Activated naive CD4-positive, alpha-beta T cell treated with anti-CD3 and anti-CD28 coated beads, Interleukin-2, amount 50 U/mL, for 72 hours (primary cell): ENCODE measurements at regions not wholly inside any gene's neighbourhood (a gene's known extent, or its start where the extent isn't known, plus 50 kb on each side); places are given as distances from the start of the nearest gene placed in this dataset.
"Not testable (repeated sequence)": the region's sequence is repeated elsewhere in the genome, so short reads cannot be mapped to it uniquely, and the experiment has no call there.

Source experiments
- ATAC-seq, 2 donors: fragments of 150-1000 bp; cut with Tn5 transposase; 2 replicates each; pipeline ENCODE4 v1.10.0; 2021; ENCODE audit warnings: mild to moderate bottlenecking in 2 of 2, moderate library complexity in 2 of 2
- DNase-seq, 2 donors: peaks; one replicate each; pipeline ENCODE4 v3.0.0; 2021 to 2022; ENCODE audit warnings: low spot score in 2 of 2
- H3K27ac Mint-ChIP-seq, 2 donors: one replicate each; pipeline ENCODE4 v1.8.0; 2022; ENCODE audit warnings: mild to moderate bottlenecking in 2 of 2, mixed read lengths in 2 of 2
- H3K36me3 Mint-ChIP-seq, 2 donors: one replicate each; pipeline ENCODE4 v1.8.0; 2022; ENCODE audit warnings: mixed read lengths in 2 of 2
- H3K9me3 Mint-ChIP-seq, 2 donors: one replicate each; pipeline ENCODE4 v1.8.0; 2022; ENCODE audit warnings: mixed read lengths in 2 of 2

DNA sequence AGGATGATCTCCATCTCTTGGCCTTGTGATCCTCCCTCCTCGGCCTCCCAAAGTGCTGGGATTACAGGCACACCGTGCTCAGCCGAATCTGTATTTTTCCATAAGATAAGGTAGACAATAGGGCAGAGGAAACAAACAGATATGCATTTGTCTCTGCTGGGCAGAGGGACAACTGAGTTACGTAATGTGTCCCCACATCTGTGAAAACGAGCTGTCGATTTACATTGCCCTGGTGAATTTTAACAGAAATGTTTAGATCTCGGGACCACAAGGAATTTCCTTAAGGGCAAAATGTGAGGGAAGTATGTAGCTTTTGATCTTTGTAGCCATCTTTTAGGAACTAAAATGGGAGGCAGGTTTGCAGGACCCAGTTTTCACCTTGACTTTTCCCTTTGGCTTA is 189.7 kb downstream of the TRIML1 start:
- no peak overlapping the region for H3K27ac Mint-ChIP-seq
- DNase-seq (no peak), ATAC-seq (no peak)
- no peaks in the 10 kb centered on the region for H3K36me3 Mint-ChIP-seq
- peaks cover 5 to 16% of the 10 kb centered on the region in 2 donors for H3K9me3 Mint-ChIP-seq

DNA sequence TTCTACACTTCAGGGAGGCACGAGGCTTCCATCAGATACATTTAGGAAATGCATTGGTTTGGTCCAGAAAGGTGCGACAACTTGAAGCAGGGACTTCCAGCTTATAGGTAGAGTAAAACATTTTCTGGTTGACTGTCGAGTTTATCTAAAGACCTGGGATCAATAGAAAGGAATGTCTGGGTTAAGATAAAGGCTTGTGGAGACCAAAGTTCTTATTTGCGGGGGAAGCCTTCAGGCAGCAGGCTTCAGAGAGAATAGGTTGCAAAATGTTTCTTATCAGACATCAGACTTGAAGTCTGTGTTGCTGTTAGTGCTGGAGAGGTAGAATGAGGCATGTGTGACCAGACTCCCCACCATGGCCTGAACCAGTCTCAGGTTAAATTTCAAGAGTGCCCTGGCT is 190.3 kb downstream of the TRIML1 start:
- Mint-ChIP-seq H3K27ac (no peak overlapping the region), H3K9me3 (peaks cover 5 to 16% of the 10 kb centered on the region in 2 donors), H3K36me3 (no peaks in the 10 kb centered on the region)
- DNase-seq (no peak), ATAC-seq (no peak)

DNA sequence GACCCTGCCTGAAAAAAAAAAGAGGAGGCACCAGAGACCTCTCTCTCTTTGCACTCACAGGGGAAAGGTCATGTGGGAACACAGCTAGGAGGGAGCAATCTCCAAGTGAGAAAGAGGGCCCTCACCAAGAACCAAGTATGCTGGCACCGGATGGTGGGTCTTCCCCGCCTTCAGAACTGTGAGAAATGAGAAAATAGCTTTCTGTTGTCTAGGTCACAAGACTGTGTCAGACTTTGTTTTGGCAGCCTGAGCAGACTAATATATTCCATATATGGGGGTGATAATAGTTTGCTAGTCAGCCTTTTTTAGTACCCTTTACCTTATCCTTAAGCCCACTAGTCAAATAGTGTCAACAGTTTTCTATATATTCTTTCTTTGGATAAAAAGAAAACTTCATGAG is 193.0 kb downstream of the TRIML1 start:
- ATAC-seq = no peak
- no peak for DNase-seq
- H3K9me3 Mint-ChIP-seq = peaks cover 5 to 20% of the 10 kb centered on the region in 2 donors
- H3K36me3 Mint-ChIP-seq = peaks cover 0 to 3% of the 10 kb centered on the region in 2 donors
- no peak overlapping the region for H3K27ac Mint-ChIP-seq

GRCh38 chr4:188336891-188337290 is 197.7 kb downstream of the TRIML1 start:
- no peak overlapping the region for H3K27ac Mint-ChIP-seq
- DNase-seq (no peak), ATAC-seq (no peak)
- peaks cover 10 to 17% of the 10 kb centered on the region in 2 donors for H3K9me3 Mint-ChIP-seq
- H3K36me3 Mint-ChIP-seq = peaks cover 0 to 7% of the 10 kb centered on the region in 2 donors

DNA sequence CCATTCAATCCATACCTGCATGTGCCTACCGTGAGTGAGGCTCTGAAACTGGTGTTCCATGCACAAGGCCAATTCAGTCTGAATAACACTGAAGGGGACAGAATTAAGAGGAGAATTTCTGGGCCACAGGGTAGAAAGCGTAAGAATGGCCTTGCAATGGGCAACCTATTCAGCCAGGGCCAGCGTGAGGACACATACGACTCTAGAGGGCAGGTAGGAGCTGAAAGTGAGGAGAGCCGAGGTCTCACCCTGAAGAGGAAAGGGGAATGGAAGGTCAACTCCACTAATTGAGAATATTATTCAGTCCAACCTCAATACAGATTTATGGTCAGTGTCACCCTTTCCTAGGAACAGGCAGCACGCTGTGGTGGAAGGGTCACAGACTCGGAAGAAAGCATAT is 202.2 kb downstream of the TRIML1 start:
- Mint-ChIP-seq H3K9me3 (peaks cover 10 to 20% of the 10 kb centered on the region in 2 donors), H3K36me3 (peaks cover 0 to 11% of the 10 kb centered on the region in 2 donors), H3K27ac (no peak overlapping the region)
- ATAC-seq = no peak
- no peak for DNase-seq

DNA sequence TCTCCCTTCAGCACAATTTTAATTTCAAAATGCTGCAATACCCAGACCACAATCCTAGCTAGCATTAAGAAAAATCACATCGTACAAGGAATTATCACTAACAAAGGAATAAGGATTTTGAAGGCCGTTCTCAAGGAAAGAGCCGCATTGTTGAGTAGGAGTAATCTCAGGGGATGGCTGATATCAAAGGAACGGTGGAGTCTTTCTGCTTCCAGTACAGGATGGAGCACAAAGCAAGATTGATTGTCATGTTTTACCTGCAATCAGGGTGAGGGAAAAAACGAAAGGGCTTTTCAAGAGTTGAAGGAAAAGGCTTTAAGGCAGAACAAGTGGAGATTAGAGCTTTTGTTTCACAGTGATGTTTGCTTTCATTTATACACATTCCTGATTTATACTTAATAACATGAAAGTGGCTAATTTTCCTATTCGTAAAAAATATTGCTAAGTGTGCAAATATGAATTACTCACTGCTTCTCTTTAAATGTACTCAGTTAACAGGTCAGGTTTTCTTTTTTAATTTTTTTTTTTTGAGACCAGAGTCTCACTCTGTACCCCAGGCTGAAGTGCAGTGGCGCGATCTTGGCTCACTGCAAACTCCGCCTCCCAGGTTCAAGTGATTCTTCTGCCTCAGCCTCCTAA is 207.0 kb downstream of the TRIML1 start:
- H3K27ac Mint-ChIP-seq = no peak overlapping the region
- ATAC-seq (no peak), DNase-seq (no peak)
- peaks cover 0 to 4% of the 10 kb centered on the region in 2 donors for H3K36me3 Mint-ChIP-seq
- H3K9me3 Mint-ChIP-seq = peaks cover 13 to 21% of the 10 kb centered on the region in 2 donors

DNA sequence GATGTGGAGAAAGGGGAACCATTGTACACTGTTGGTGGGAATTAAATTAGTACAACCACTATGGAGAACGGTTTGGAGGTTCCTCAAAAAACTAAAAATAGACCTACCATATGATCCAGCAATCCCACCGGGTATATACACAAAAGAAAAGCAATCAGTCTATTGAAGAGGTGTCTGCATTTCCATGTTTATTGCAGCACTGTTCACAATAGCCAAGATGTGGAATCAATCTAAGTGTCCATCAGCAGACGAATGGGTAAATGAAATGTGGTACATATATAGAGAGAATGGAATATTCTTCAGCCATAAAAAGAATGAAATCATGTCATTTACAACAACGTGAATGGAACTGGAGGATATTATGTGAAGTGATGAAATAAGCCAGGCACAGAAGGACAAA is 208.1 kb downstream of the TRIML1 start:
- H3K27ac Mint-ChIP-seq = no peak overlapping the region
- DNase-seq = no peak
- peaks cover 17 to 27% of the 10 kb centered on the region in 2 donors for H3K9me3 Mint-ChIP-seq
- H3K36me3 Mint-ChIP-seq = peaks cover 0 to 4% of the 10 kb centered on the region in 2 donors
- no peak for ATAC-seq

DNA sequence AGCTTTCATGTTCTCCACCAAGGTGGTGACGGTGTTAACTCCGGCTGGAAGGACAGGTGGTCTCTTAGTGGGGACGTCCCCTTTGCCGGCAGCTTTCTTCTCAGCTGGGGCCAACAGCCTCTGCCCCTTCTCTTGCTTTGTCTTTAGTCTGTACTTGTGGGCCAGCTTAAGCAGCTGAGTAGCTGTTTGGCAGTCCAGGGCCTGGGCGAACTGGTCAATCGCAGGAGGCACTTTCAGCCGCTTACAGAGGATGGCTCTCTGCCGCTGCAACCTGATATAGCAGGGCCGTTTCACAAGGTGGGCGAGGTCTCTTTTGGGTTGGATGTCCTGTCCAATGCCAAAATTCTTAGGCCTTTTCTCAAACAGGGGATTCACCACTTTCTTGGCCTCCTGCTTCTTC is 210.3 kb downstream of the TRIML1 start:
- not testable (repeated sequence) for DNase-seq, ATAC-seq, H3K27ac Mint-ChIP-seq
- peaks cover 0 to 13% of the 10 kb centered on the region in 2 donors for H3K36me3 Mint-ChIP-seq
- H3K9me3 Mint-ChIP-seq = peaks cover 27 to 33% of the 10 kb centered on the region in 2 donors

DNA sequence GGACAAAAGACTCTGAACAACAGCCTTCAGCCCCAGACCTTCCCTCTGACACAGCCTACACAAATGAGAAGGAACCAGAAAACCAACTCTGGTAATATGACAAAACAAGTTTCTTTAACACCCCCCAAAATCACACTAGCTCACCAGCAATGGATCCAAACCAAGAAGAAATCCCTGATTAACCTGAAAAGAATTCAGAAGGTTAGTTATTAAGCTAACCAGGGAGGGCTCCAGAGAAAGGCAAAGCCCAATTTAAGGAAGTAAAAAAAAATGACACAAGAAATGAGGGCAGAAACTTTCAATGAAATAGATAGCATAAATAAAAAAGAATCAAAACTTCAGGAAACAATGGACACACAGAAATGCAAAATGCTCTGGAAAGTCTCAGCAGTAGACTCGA is 224.0 kb downstream of the TRIML1 start:
- no peak for ATAC-seq
- peaks cover 19 to 34% of the 10 kb centered on the region in 2 donors for H3K9me3 Mint-ChIP-seq
- no peak for DNase-seq
- no peak overlapping the region for H3K27ac Mint-ChIP-seq
- peaks cover 0 to 9% of the 10 kb centered on the region in 2 donors for H3K36me3 Mint-ChIP-seq

GRCh38 chr4:188370777-188371176 is 231.5 kb downstream of the TRIML1 start:
- ATAC-seq (no peak), DNase-seq (no peak)
- H3K36me3 Mint-ChIP-seq = peaks cover 0 to 8% of the 10 kb centered on the region in 2 donors
- H3K27ac Mint-ChIP-seq = no peak overlapping the region
- H3K9me3 Mint-ChIP-seq = peaks cover 16 to 37% of the 10 kb centered on the region in 2 donors

GRCh38 chr4:188372058-188372457 is 232.8 kb downstream of the TRIML1 start:
- ATAC-seq (no peak), DNase-seq (no peak)
- H3K27ac Mint-ChIP-seq = no peak overlapping the region
- H3K36me3 Mint-ChIP-seq = peaks cover 0 to 13% of the 10 kb centered on the region in 2 donors
- H3K9me3 Mint-ChIP-seq = peaks cover 22 to 41% of the 10 kb centered on the region in 2 donors

DNA sequence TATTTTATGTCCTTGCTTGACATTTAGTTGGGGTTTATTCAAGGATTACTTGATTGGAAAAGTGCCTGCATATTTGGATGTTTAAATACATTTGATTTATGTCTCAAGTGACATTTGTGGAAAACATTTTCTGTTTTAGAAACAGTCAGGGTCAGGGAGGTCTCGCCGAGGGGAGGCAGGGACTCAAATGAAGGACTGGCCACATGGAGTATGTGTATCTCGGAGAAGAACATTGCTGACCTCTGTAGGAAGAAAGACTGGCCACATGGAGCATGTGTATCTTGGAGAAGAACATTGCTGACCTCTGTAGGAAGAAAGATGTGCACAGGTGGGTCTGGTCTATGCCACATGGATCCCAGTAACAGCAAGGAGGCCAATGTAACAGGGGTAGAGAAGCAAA is 233.6 kb downstream of the TRIML1 start:
- ATAC-seq (no peak), DNase-seq (no peak)
- Mint-ChIP-seq H3K36me3 (peaks cover 0 to 13% of the 10 kb centered on the region in 2 donors), H3K27ac (no peak overlapping the region), H3K9me3 (peaks cover 22 to 33% of the 10 kb centered on the region in 2 donors)

DNA sequence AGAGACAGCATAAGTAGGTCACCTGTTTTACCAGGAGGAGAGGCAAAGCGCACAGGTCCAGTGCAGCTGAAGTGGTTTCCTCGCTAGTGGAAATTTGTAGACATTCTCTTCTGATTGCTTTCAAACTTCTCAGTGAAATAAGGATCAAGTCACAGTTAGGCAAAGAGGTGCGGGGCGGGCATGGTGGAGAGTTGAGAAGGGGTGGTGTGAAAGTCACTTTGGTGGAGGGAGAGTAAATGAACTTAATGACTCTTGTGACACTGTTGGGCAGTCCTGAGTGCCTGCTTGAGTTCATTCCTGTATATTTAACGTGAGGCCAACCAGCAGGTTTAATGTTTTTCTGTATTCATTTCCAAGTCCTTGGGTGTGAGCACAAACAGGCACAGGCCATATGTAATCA is 235.6 kb downstream of the TRIML1 start:
- peaks cover 36 to 42% of the 10 kb centered on the region in 2 donors for H3K9me3 Mint-ChIP-seq
- no peak overlapping the region for H3K27ac Mint-ChIP-seq
- H3K36me3 Mint-ChIP-seq = peaks cover 0 to 13% of the 10 kb centered on the region in 2 donors
- no peak for DNase-seq
- no peak for ATAC-seq

DNA sequence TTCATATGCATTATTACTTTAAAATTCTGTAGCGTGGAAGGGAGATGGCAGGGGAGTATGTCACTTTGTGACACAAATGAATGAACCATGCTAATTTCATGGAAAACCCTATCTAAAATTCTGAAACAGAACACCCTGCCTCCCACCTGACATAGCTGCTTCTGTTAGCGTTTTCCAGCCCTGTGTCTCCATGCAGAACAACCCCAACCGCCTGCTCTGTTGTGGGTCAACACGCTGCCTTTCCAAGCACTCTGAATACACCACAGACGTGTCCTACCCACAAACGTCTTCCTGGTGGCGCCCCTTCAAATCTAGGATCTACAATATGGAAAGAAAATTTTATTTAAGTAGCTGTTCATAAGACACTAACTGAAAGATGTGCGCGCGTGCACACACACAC is 238.6 kb downstream of the TRIML1 start:
- Mint-ChIP-seq H3K36me3 (peaks cover 0 to 13% of the 10 kb centered on the region in 2 donors), H3K9me3 (peaks cover 45 to 47% of the 10 kb centered on the region in 2 donors), H3K27ac (no peak overlapping the region)
- no peak for ATAC-seq
- DNase-seq = no peak

DNA sequence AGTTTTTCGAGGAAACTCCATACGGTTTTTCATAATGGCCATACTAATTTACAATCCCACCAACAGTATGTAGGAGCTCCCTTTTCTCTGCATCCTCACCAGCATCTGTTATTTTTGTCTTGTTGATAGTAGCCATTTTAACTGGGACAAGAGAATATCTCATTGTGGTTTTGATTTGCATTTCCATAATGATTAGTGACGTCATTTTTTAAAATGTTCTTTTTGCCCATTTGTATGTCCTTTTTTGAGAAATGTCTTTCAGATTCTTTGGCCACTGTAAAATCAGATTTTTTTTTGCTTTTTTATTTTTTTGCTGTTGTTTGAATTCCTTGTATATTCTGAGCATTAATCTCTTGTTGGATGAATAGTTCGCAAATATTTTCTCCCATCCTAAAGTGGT is 243.9 kb downstream of the TRIML1 start:
- DNase-seq (no peak), ATAC-seq (no peak)
- peaks cover 0 to 5% of the 10 kb centered on the region in 2 donors for H3K36me3 Mint-ChIP-seq
- no peak overlapping the region for H3K27ac Mint-ChIP-seq
- peaks cover 37 to 44% of the 10 kb centered on the region in 2 donors for H3K9me3 Mint-ChIP-seq

GRCh38 chr4:188387179-188387791 is 248.0 kb downstream of the TRIML1 start:
- H3K9me3 Mint-ChIP-seq = peaks cover 38 to 40% of the 10 kb centered on the region in 2 donors
- ATAC-seq (no peak), DNase-seq (no peak)
- H3K27ac Mint-ChIP-seq = no peak overlapping the region
- peaks cover 9 to 20% of the 10 kb centered on the region in 2 donors for H3K36me3 Mint-ChIP-seq

DNA sequence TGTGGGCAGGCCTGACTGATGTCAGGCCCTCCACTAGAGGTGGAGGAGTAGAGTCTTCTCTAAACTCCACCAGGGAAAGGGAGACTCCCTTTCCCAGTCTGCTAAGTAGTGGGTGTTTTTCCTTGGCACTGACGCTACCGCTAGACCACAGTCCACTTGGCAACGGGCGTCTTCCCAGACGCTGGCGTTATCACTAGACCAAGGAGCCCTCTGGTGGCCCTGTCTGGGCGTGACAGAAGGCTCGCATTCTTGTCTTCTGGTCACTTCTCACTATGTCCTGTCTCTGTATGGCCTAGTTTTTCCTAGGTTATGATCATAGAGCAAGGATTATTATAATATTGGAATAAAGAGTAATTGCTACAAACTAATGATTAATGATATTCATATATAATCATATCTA is 252.1 kb downstream of the TRIML1 start:
- Mint-ChIP-seq H3K9me3 (peaks cover 21 to 29% of the 10 kb centered on the region in 2 donors), H3K36me3 (peaks cover 9 to 14% of the 10 kb centered on the region in 2 donors)
- ATAC-seq, DNase-seq, H3K27ac Mint-ChIP-seq: not testable (repeated sequence)

DNA sequence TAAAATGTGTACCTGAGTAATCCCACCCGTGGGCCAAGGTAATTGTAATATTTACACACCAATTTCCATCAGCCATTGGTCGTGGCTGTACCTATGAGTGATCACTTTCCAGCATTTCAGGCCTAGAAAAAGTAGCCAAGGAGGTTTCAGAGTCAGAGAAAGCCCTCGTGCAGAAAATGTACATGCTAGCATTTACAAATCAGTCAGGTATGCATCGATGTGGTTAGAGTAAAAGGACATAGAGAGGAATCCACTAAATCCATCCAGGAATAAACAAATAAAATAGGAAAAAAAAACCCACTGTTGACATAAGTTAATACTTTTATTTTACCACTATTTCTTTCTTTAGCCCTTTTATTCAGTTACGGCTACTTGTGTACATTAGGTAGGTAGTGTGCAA is 256.8 kb downstream of the TRIML1 start:
- no peak overlapping the region for H3K27ac Mint-ChIP-seq
- peaks cover under 1 to 4% of the 10 kb centered on the region in 2 donors for H3K36me3 Mint-ChIP-seq
- no peak for ATAC-seq
- peaks cover 19 to 21% of the 10 kb centered on the region in 2 donors for H3K9me3 Mint-ChIP-seq
- no peak for DNase-seq
